ENCODE measurements at regions not wholly inside any gene's neighbourhood (a gene's known extent, or its start where the extent isn't known, plus 50 kb on each side); places are given as distances from the start of the nearest gene placed in this dataset.

DNA sequence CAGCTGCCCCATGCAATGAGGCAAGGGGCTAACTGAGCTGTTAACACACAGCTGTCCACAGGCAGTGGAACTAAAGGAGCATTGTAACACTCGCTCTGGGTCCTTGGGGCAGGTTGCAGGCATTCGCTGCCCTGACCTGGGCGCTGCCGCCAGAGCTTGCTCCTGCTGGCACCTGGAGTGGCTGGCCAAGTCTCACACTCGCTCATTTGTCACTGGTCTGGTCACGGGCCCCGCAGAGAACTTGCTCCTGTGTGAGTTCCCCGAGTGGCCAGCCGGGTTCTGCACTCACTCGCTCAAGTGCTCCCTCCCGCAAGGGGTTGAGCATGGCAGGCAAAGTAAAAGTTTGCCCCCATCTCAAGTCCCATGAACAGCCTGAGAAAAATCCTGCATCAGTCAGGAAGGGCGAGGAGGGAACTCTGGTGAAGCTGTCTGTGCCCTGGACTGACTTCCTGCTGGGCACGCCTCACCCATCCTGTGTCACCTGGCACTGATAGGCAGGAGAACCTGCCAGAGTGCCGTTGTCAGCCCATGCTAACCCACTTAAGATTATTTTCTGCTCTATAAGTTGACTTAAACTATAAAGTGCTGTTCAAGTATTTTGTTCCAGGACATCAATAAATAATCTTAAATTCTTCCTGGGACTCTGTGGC, 934.8 kb upstream of the GYPC start:
- DNase-seq (no peak), ATAC-seq (ENCODE audit: low read depth) (no peak)
- Histone ChIP-seq H3K79me2 (ENCODE audit: control insufficient read depth, insufficient read depth, low read length) (no peaks in the 10 kb centered on the region), H3K9me3 (ENCODE audit: control extremely low read depth in 1 of 3, control insufficient read depth in 2 of 3, insufficient read depth in 1 of 3, low read length in 2 of 3) (peaks cover 0 to 8% (median 0%) of the 10 kb centered on the region in 3 donors), H3K4me3 (ENCODE audit: control extremely low read depth in 1 of 5, extremely low read depth in 1 of 5, insufficient read depth in 1 of 5, low read depth in 2 of 5, low read length in 4 of 5) (no peak overlapping the region), H2AFZ (ENCODE audit: insufficient read depth, low read depth, low read length, poor library complexity, severe bottlenecking) (no peak overlapping the region), H3K4me2 (replicated peaks; ENCODE audit: low read depth, low read length, poor library complexity, severe bottlenecking) (no peak overlapping the region), H3K27ac (ENCODE audit: low read length in 2 of 2) (no peak overlapping the region), H3K9ac (ENCODE audit: low read length) (no peak overlapping the region), H3K4me1 (ENCODE audit: control insufficient read depth in 2 of 2, insufficient read depth in 2 of 2, low read length in 2 of 2) (no peaks in the 10 kb centered on the region), H3K27me3 (replicated peaks in 1 of 4; ENCODE audit: control extremely low read depth in 1 of 4, control insufficient read depth in 3 of 4, insufficient read depth in 4 of 4, low read length in 3 of 4) (no peaks in the 10 kb centered on the region), H3K36me3 (replicated peaks in 1 of 2; ENCODE audit: control extremely low read depth in 1 of 2, control insufficient read depth in 1 of 2, extremely low read depth in 1 of 2, insufficient read depth in 2 of 2, low read length in 1 of 2) (no peaks in the 10 kb centered on the region), H4K20me1 (ENCODE audit: control insufficient read depth, insufficient read depth, low read length, poor library complexity, severe bottlenecking) (no peaks in the 10 kb centered on the region)
- 93% methylated on average over 12 of the region's 14 CpGs for WGBS (ENCODE audit: insufficient coverage)
- no peaks in the 10 kb centered on the region for H3K4me1 Mint-ChIP-seq
- H3K27ac Mint-ChIP-seq, result no peak overlapping the region
- no peaks in the 10 kb centered on the region for H3K27me3 Mint-ChIP-seq
- TF ChIP-seq EZH2 (IDR thresholded peaks at IDR 0.05; ENCODE audit: borderline replicate concordance, insufficient read depth, low read depth, low read length, poor library complexity, severe bottlenecking), result no peak
- TF ChIP-seq, protein P1, sequence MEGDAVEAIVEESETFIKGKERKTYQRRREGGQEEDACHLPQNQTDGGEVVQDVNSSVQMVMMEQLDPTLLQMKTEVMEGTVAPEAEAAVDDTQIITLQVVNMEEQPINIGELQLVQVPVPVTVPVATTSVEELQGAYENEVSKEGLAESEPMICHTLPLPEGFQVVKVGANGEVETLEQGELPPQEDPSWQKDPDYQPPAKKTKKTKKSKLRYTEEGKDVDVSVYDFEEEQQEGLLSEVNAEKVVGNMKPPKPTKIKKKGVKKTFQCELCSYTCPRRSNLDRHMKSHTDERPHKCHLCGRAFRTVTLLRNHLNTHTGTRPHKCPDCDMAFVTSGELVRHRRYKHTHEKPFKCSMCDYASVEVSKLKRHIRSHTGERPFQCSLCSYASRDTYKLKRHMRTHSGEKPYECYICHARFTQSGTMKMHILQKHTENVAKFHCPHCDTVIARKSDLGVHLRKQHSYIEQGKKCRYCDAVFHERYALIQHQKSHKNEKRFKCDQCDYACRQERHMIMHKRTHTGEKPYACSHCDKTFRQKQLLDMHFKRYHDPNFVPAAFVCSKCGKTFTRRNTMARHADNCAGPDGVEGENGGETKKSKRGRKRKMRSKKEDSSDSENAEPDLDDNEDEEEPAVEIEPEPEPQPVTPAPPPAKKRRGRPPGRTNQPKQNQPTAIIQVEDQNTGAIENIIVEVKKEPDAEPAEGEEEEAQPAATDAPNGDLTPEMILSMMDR (IDR thresholded peaks at IDR 0.05), result no peak
- ChIA-PET CTCF (no interaction called here), POLR2A (no interaction called here)
- H3K4me3 Mint-ChIP-seq, result no peak overlapping the region
- H3K9me3 Mint-ChIP-seq (ENCODE audit: insufficient read depth), result no peaks in the 10 kb centered on the region
- intact Hi-C loops (cut with micrococcal nuclease), result no loop called here

DNA sequence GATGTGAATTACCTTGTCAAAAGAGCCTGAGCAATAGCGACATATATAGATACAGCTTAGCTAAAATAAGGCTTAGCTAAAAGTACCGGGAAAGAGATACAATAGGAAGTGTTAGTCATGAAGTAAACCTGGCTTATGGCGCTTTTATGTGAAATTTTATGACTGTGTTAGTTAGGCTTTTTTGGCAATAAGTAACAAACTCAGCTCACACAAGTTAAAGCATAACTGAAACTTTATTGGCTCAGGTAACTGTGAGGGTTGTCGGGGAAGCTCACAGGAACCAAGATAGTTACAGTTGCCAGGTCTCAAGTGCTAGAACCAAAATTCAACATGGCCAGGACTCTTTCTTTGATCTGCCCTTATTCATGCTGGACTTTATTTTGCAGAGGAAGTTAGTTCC, 925.0 kb upstream of the GYPC start:
- TF ChIP-seq EZH2 (IDR thresholded peaks at IDR 0.05; ENCODE audit: borderline replicate concordance, insufficient read depth, low read depth, low read length, poor library complexity, severe bottlenecking), result no peak
- TF ChIP-seq, protein P1 (IDR thresholded peaks at IDR 0.05), result no peak
- ChIA-PET CTCF (no interaction called here), POLR2A (no interaction called here)
- WGBS (ENCODE audit: insufficient coverage), result 100% methylated on average over 1 of the region's 4 CpGs
- ATAC-seq (ENCODE audit: low read depth) (no peak), DNase-seq (no peak)
- H3K27ac ChIP-seq (ENCODE audit: low read length in 2 of 2), result no peak overlapping the region
- intact Hi-C loops (cut with micrococcal nuclease), result no loop called here
- no peak overlapping the region for H3K4me3 ChIP-seq (ENCODE audit: control extremely low read depth in 1 of 5, extremely low read depth in 1 of 5, insufficient read depth in 1 of 5, low read depth in 2 of 5, low read length in 4 of 5)
- H3K27me3 ChIP-seq (replicated peaks in 1 of 4; ENCODE audit: control extremely low read depth in 1 of 4, control insufficient read depth in 3 of 4, insufficient read depth in 4 of 4, low read length in 3 of 4), result no peaks in the 10 kb centered on the region
- H3K9ac ChIP-seq (ENCODE audit: low read length), result no peak overlapping the region
- H3K4me2 ChIP-seq (replicated peaks; ENCODE audit: low read depth, low read length, poor library complexity, severe bottlenecking), result no peak overlapping the region
- H3K27ac Mint-ChIP-seq, result no peak overlapping the region
- H3K27me3 Mint-ChIP-seq, result no peaks in the 10 kb centered on the region
- no peaks in the 10 kb centered on the region for H4K20me1 ChIP-seq (ENCODE audit: control insufficient read depth, insufficient read depth, low read length, poor library complexity, severe bottlenecking)
- no peaks in the 10 kb centered on the region for H3K4me1 ChIP-seq (ENCODE audit: control insufficient read depth in 2 of 2, insufficient read depth in 2 of 2, low read length in 2 of 2)
- no peaks in the 10 kb centered on the region for H3K4me1 Mint-ChIP-seq
- H3K9me3 Mint-ChIP-seq (ENCODE audit: insufficient read depth), result no peaks in the 10 kb centered on the region
- H3K79me2 ChIP-seq (ENCODE audit: control insufficient read depth, insufficient read depth, low read length), result no peaks in the 10 kb centered on the region
- H3K9me3 ChIP-seq (ENCODE audit: control extremely low read depth in 1 of 3, control insufficient read depth in 2 of 3, insufficient read depth in 1 of 3, low read length in 2 of 3), result peaks cover 0 to 8% (median 0%) of the 10 kb centered on the region in 3 donors
- H2AFZ ChIP-seq (ENCODE audit: insufficient read depth, low read depth, low read length, poor library complexity, severe bottlenecking), result no peak overlapping the region
- no peaks in the 10 kb centered on the region for H3K36me3 ChIP-seq (replicated peaks in 1 of 2; ENCODE audit: control extremely low read depth in 1 of 2, control insufficient read depth in 1 of 2, extremely low read depth in 1 of 2, insufficient read depth in 2 of 2, low read length in 1 of 2)
- no peak overlapping the region for H3K4me3 Mint-ChIP-seq
